Nephron (organoid): ENCODE measurements at regions not wholly inside any gene's neighbourhood (a gene's known extent, or its start where the extent isn't known, plus 50 kb on each side); places are given as distances from the start of the nearest gene placed in this dataset.
"Not testable (repeated sequence)": the region's sequence is repeated elsewhere in the genome, so short reads cannot be mapped to it uniquely, and the experiment has no call there.

ENCODE experiments used
- H3K27ac Mint-ChIP-seq, 3 experiments: 2 replicates each; pipeline ENCODE4 v1.8.0; 2020; ENCODE audit warnings: mixed read lengths in 3 of 3, mild to moderate bottlenecking in 2 of 3, moderate library complexity in 1 of 3
- H3K27me3 Mint-ChIP-seq: 2 replicates; pipeline ENCODE4 v1.8.0; 2021; ENCODE audit warnings: low read depth, mild to moderate bottlenecking, moderate library complexity, mixed read lengths
- H3K36me3 Mint-ChIP-seq: 2 replicates; pipeline ENCODE4 v1.8.0; 2020; ENCODE audit warnings: low read depth, mixed read lengths
- H3K4me1 Mint-ChIP-seq: 2 replicates; pipeline ENCODE4 v1.8.0; 2020; ENCODE audit warnings: mixed read lengths
- H3K4me3 Mint-ChIP-seq, 3 experiments: 2 replicates each; pipeline ENCODE4 v1.8.0; 2020; ENCODE audit warnings: mild to moderate bottlenecking in 3 of 3, mixed read lengths in 3 of 3, moderate library complexity in 2 of 3
- H3K9me3 Mint-ChIP-seq: 2 replicates; pipeline ENCODE4 v1.8.0; 2020; ENCODE audit warnings: mixed read lengths
- CTCF ChIP-seq, 3 experiments: fragments of 200-600 bp; sonication (generic); IDR thresholded peaks; one replicate each; pipeline ENCODE4 v1.5.0; 2021; ENCODE audit warnings: antibody characterized with exemption in 3 of 3; ENCODE audit not compliant: unreplicated experiment in 3 of 3

GRCh38 chr3:175956964-175957363, 1097.8 kb downstream of the NAALADL2 start:
- no peak overlapping the region for H3K4me3 Mint-ChIP-seq
- no peak overlapping the region for H3K27ac Mint-ChIP-seq
- peak in 2 of 3 experiments; percentile 16 to 24 for TF ChIP-seq CTCF (IDR thresholded peaks at IDR 0.05; ENCODE audit: unreplicated experiment in 3 of 3)

GRCh38 chr3:175951047-175951694, 1092.0 kb downstream of the NAALADL2 start:
- no peaks in the 10 kb centered on the region for H3K27me3 Mint-ChIP-seq
- H3K4me1 Mint-ChIP-seq = peaks cover 7% of the 10 kb centered on the region
- peaks cover 7% of the 10 kb centered on the region for H3K9me3 Mint-ChIP-seq
- no peak overlapping the region for H3K4me3 Mint-ChIP-seq
- no peak for TF ChIP-seq CTCF (IDR thresholded peaks at IDR 0.05; ENCODE audit: unreplicated experiment in 3 of 3)
- H3K27ac Mint-ChIP-seq = no peak overlapping the region
- peaks cover 3% of the 10 kb centered on the region for H3K36me3 Mint-ChIP-seq

More at GRCh38 chr3:175956964-175957363, 1097.8 kb downstream of the NAALADL2 start:
- H3K27me3 Mint-ChIP-seq = no peaks in the 10 kb centered on the region
- no peaks in the 10 kb centered on the region for H3K4me1 Mint-ChIP-seq
- H3K36me3 Mint-ChIP-seq = no peaks in the 10 kb centered on the region
- H3K9me3 Mint-ChIP-seq = peaks cover 7% of the 10 kb centered on the region

- Mint-ChIP-seq H3K9me3 (peaks cover 32% of the 10 kb centered on the region), H3K36me3 (peaks cover 16% of the 10 kb centered on the region), H3K27ac (no peak overlapping the region), H3K27me3 (no peaks in the 10 kb centered on the region), H3K4me3 (no peak overlapping the region), H3K4me1 (peaks cover 7% of the 10 kb centered on the region)
- TF ChIP-seq CTCF (IDR thresholded peaks at IDR 0.05; ENCODE audit: unreplicated experiment in 3 of 3) = no peak
Observed at GRCh38 chr3:175948041-175948440, 1088.9 kb downstream of the NAALADL2 start.

GRCh38 chr3:175941352-175941751, 1082.2 kb downstream of the NAALADL2 start:
- H3K27ac Mint-ChIP-seq = no peak overlapping the region
- peaks cover 57% of the 10 kb centered on the region for H3K9me3 Mint-ChIP-seq

GRCh38 chr3:175940881-175941280, 1081.7 kb downstream of the NAALADL2 start:
- H3K9me3 Mint-ChIP-seq = peaks cover 52% of the 10 kb centered on the region
- no peak for TF ChIP-seq CTCF (IDR thresholded peaks at IDR 0.05; ENCODE audit: unreplicated experiment in 3 of 3)

More at GRCh38 chr3:175941352-175941751, 1082.2 kb downstream of the NAALADL2 start:
- Mint-ChIP-seq H3K36me3 (peaks cover 26% of the 10 kb centered on the region), H3K27me3 (no peaks in the 10 kb centered on the region), H3K4me3 (no peak overlapping the region), H3K4me1 (no peaks in the 10 kb centered on the region)
- TF ChIP-seq CTCF (IDR thresholded peaks at IDR 0.05; ENCODE audit: unreplicated experiment in 3 of 3) = peak in 1 of 3 experiments; percentile 7

GRCh38 chr3:175940243-175940642, 1081.1 kb downstream of the NAALADL2 start:
- H3K27ac Mint-ChIP-seq = no peak overlapping the region
- H3K4me1 Mint-ChIP-seq = no peaks in the 10 kb centered on the region
- TF ChIP-seq CTCF (IDR thresholded peaks at IDR 0.05; ENCODE audit: unreplicated experiment in 3 of 3) = no peak
- no peak overlapping the region for H3K4me3 Mint-ChIP-seq
- H3K27me3 Mint-ChIP-seq = no peaks in the 10 kb centered on the region
- peaks cover 50% of the 10 kb centered on the region for H3K9me3 Mint-ChIP-seq
- peaks cover 19% of the 10 kb centered on the region for H3K36me3 Mint-ChIP-seq

More at GRCh38 chr3:175940881-175941280, 1081.7 kb downstream of the NAALADL2 start:
- Mint-ChIP-seq H3K27me3 (no peaks in the 10 kb centered on the region), H3K4me3 (no peak overlapping the region), H3K36me3 (peaks cover 21% of the 10 kb centered on the region), H3K27ac (no peak overlapping the region), H3K4me1 (no peaks in the 10 kb centered on the region)

GRCh38 chr3:175937367-175937766, 1078.2 kb downstream of the NAALADL2 start:
- H3K9me3 Mint-ChIP-seq = peaks cover 42% of the 10 kb centered on the region
- not testable (repeated sequence) for H3K4me1 Mint-ChIP-seq, H3K27ac Mint-ChIP-seq, H3K27me3 Mint-ChIP-seq, H3K4me3 Mint-ChIP-seq
- peaks cover 11% of the 10 kb centered on the region for H3K36me3 Mint-ChIP-seq
